Prostate gland (tissue), 2 donors: ENCODE measurements at regions not wholly inside any gene's neighbourhood (a gene's known extent, or its start where the extent isn't known, plus 50 kb on each side); places are given as distances from the start of the nearest gene placed in this dataset.

Source experiments
- DNase-seq: peaks from one replicate; pipeline ENCODE4 v3.0.0-alpha.2; 2019; ENCODE audit warnings: low spot score
- H3K27ac ChIP-seq, 2 donors: fragments of 200-600 bp; sonication (generic); 2 replicates each; pipeline ENCODE4 v1.5.1; 2017 to 2019
- H3K27me3 ChIP-seq: fragments of 200-600 bp; sonication (generic); replicated peaks from 2 replicates; pipeline ENCODE4 v1.5.1; 2019; ENCODE audit not compliant: insufficient read depth
- H3K36me3 ChIP-seq, 2 donors: fragments of 200-600 bp; sonication (generic); 1 replicate in 1 of 2; 2 replicates in 1 of 2; pipeline versions ENCODE4 v1.5.1 to v1.8.1; 2017 to 2019
- H3K4me1 ChIP-seq: fragments of 200-600 bp; sonication (generic); replicated peaks from 2 replicates; pipeline ENCODE4 v1.5.1; 2019
- H3K4me3 ChIP-seq, 2 donors: fragments of 200-600 bp; sonication (generic); 2 replicates each; pipeline ENCODE4 v1.5.1; 2017 to 2019
- H3K9me3 ChIP-seq: fragments of 200-600 bp; sonication (generic); 2 replicates; pipeline ENCODE4 v1.5.1; 2017
- POLR2A ChIP-seq: fragments of 450-650 bp; IDR thresholded peaks from one replicate; pipeline ENCODE4 v1.6.1; 2016; ENCODE audit warnings: antibody characterized with exemption, mild to moderate bottlenecking
- POLR2AphosphoS5 ChIP-seq: sonication (generic); formaldehyde crosslinking; IDR thresholded peaks from one replicate; pipeline ENCODE4 v1.6.1; 2017; ENCODE audit warnings: antibody characterized with exemption
- WGBS: methylation state at CpG from one replicate; pipeline ENCODE4 v1.1.5; 2018; 5-methylcytosine and 5-hydroxymethylcytosine counted together
- intact Hi-C: fragments of 100-400 bp; cut with DNase I; formaldehyde crosslinking; loops from one replicate; pipeline ENCODE4 v1.14.2; 2022
- TF ChIP-seq, protein P1 (sequence below), 4 experiments: fragments of 200-600 bp in 2 of 4; fragments of 450-650 bp in 2 of 4; sonication (generic) in 2 of 4; IDR thresholded peaks; 1 replicate in 3 of 4; 2 replicates in 1 of 4; pipeline ENCODE4 v1.5.1; 2016 to 2019; ENCODE audit warnings: antibody characterized with exemption in 4 of 4, mild to moderate bottlenecking in 2 of 4, moderate library complexity in 2 of 4

DNA sequence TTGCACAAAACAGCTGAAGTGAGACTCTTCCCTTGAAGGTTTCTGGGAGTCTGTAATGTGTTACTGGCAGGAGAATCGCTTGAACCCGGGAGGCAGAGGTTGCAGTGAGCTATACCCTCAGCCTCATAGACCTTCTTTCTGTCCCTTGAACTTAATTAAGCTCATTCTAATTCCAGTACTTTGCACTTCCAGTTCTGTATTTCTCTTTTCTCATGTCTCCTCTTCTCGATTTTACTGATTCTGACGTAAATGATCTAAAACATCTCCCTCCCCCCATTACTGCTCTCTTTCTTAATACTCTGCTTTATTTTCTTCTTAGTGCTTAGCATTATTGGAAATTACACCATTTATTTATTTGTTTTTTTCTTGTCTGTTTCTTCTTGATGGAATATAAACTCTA, 165.4 kb upstream of the P2RY1 start:
- Histone ChIP-seq H3K36me3 (no peaks in the 10 kb centered on the region), H3K4me1 (no peaks in the 10 kb centered on the region), H3K9me3 (no peaks in the 10 kb centered on the region), H3K27me3 (no peaks in the 10 kb centered on the region), H3K27ac (no peak overlapping the region), H3K4me3 (no peak overlapping the region)
- WGBS = 88% methylated on average over 4 of the region's 4 CpGs
- DNase-seq = no peak
- intact Hi-C loops = no loop called here
- TF ChIP-seq POLR2AphosphoS5 = no peak
- TF ChIP-seq, protein P1, sequence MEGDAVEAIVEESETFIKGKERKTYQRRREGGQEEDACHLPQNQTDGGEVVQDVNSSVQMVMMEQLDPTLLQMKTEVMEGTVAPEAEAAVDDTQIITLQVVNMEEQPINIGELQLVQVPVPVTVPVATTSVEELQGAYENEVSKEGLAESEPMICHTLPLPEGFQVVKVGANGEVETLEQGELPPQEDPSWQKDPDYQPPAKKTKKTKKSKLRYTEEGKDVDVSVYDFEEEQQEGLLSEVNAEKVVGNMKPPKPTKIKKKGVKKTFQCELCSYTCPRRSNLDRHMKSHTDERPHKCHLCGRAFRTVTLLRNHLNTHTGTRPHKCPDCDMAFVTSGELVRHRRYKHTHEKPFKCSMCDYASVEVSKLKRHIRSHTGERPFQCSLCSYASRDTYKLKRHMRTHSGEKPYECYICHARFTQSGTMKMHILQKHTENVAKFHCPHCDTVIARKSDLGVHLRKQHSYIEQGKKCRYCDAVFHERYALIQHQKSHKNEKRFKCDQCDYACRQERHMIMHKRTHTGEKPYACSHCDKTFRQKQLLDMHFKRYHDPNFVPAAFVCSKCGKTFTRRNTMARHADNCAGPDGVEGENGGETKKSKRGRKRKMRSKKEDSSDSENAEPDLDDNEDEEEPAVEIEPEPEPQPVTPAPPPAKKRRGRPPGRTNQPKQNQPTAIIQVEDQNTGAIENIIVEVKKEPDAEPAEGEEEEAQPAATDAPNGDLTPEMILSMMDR (IDR thresholded peaks at IDR 0.05) = no peak
- TF ChIP-seq POLR2A = no peak

DNA sequence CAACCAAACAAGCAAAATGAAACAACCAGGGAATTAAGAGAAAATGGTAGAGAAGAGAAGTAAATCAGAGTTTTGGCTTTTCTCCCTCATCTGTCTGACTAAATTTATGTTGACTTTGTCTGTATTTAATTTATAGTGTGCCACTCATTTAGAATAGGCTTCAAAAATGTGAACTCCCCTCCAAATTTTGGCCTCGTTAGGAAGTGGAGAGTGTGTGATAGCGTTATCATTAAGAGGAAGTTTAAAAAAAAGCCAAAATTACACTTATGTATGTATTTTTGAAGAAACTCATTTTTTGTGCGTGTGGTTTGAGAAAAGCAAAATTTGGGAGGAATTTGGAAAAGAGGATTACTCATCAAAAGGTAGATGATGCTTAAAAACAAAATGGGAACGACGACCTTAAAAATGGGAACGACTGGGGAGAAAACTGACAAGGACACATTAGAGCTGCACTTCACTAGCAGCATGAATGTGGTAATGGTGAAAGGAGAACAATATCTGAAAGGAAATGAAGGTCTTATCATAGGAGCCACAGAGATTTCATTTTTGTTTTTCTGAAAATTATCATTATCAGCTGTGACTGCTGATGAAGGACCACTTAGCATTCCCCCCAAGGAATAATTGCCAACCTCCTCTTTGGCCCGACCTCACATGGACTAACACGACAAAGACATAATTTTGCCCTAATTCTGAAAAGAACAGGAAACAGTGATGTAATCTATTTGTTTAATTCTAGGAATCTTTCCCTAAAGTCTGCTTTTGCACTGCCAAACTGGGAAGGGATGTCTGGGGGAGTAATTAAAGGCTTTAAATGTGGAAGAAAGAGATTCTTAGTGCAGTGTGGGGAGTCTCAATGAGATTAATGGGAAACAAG, 163.2 kb upstream of the P2RY1 start:
- intact Hi-C loops = no loop called here
- Histone ChIP-seq H3K4me3 (no peak overlapping the region), H3K27me3 (no peaks in the 10 kb centered on the region), H3K27ac (no peak overlapping the region), H3K9me3 (no peaks in the 10 kb centered on the region), H3K4me1 (no peaks in the 10 kb centered on the region), H3K36me3 (no peaks in the 10 kb centered on the region)
- no peak for DNase-seq
- TF ChIP-seq POLR2AphosphoS5 (no peak), POLR2A (no peak)
- TF ChIP-seq, protein P1 (IDR thresholded peaks at IDR 0.05) = no peak
- 81% methylated on average over 8 of the region's 8 CpGs for WGBS

DNA sequence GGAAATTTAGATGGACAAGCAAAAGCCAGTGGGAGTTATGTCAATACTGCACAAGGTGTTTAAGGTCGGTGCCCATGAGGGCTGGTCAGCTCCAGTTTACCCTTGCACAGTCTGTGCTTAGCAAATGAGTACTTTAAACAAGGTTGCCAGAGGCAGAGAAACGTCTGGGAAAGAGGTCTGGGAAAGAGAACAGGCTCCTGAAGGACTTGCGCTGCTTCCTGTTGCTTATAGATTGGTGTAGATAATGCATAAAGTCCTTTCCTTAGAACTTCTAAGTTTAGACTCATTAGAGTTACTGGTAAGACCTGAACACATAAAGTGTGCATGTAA, 162.6 kb upstream of the P2RY1 start:
- no peaks in the 10 kb centered on the region for H3K36me3 ChIP-seq
- DNase-seq = no peak
- WGBS = 66% methylated on average over 3 of the region's 3 CpGs
- H3K4me1 ChIP-seq = no peaks in the 10 kb centered on the region
- H3K9me3 ChIP-seq = no peaks in the 10 kb centered on the region
- no peaks in the 10 kb centered on the region for H3K27me3 ChIP-seq
- intact Hi-C loops = no loop called here
- H3K4me3 ChIP-seq = no peak overlapping the region
- H3K27ac ChIP-seq = no peak overlapping the region
- TF ChIP-seq POLR2AphosphoS5 (no peak), POLR2A (no peak)
- TF ChIP-seq, protein P1 (IDR thresholded peaks at IDR 0.05) = no peak

DNA sequence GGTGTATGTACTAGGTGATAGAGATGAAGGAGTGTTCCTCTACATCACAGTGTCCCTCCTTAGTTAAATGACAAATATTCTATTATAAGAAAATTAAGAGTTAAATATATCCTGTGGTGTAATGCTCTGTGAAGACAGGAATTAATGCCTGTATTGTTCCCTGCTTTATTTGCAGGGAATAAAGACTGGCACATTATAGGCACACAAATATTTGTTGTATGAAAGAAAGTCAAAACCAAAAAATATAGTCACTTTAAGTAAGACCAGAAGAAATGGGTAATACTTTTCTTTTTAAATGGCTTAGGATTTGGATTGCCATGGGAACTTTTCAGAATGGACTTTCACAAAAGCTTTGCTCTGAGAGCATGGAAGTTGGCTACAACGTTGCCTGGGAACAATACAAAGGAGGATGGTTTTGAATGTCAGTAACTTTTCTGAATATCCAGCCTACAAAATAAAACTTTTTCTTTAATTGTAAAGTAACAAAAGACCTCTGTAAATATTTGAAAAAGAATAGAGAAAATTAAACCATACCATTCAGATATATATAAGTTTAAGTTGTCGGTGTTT, 158.0 kb upstream of the P2RY1 start:
- Histone ChIP-seq H3K27ac (no peak overlapping the region), H3K27me3 (no peaks in the 10 kb centered on the region), H3K36me3 (no peaks in the 10 kb centered on the region), H3K4me1 (no peaks in the 10 kb centered on the region), H3K9me3 (no peaks in the 10 kb centered on the region), H3K4me3 (no peak overlapping the region)
- intact Hi-C loops = no loop called here
- no peak for TF ChIP-seq POLR2A
- TF ChIP-seq POLR2AphosphoS5 = no peak
- TF ChIP-seq, protein P1 (IDR thresholded peaks at IDR 0.05) = no peak
- WGBS = 67% methylated on average over 2 of the region's 2 CpGs
- no peak for DNase-seq

DNA sequence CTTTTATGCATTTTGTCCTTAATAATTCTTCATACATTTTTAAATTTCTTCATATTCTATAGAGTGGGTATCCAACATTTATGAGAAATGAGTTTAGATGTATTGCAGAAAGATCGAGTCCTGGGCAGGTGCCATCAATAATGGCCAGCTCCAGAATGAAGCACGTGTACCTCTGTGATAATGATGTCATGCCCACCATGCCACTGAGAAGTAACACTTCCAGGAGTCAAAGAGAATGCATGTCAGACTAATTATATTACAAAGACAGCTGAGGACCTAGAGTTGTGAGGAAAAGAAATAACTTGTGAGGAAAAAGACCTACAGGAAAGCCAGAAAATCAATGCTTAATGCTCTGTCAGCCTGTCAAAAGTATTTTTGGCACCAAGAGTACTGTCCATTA, 157.4 kb upstream of the P2RY1 start:
- H3K27me3 ChIP-seq = no peaks in the 10 kb centered on the region
- TF ChIP-seq POLR2A = no peak
- TF ChIP-seq, protein P1 (IDR thresholded peaks at IDR 0.05) = no peak
- no peak for TF ChIP-seq POLR2AphosphoS5
- 85% methylated on average over 2 of the region's 2 CpGs for WGBS

More for the DNA sequence above, 157.4 kb upstream of the P2RY1 start:
- no peaks in the 10 kb centered on the region for H3K36me3 ChIP-seq
- no peak overlapping the region for H3K27ac ChIP-seq
- no peaks in the 10 kb centered on the region for H3K4me1 ChIP-seq
- no peak for DNase-seq
- intact Hi-C loops = no loop called here
- no peak overlapping the region for H3K4me3 ChIP-seq
- H3K9me3 ChIP-seq = no peaks in the 10 kb centered on the region
